Amniotic stem cell (primary cell): ENCODE measurements at regions not wholly inside any gene's neighbourhood (a gene's known extent, or its start where the extent isn't known, plus 50 kb on each side); places are given as distances from the start of the nearest gene placed in this dataset.

Source experiments
- DNase-seq: peaks from one replicate; lab custom pipeline; 2025; lab: John Stamatoyannopoulos, UW

DNA sequence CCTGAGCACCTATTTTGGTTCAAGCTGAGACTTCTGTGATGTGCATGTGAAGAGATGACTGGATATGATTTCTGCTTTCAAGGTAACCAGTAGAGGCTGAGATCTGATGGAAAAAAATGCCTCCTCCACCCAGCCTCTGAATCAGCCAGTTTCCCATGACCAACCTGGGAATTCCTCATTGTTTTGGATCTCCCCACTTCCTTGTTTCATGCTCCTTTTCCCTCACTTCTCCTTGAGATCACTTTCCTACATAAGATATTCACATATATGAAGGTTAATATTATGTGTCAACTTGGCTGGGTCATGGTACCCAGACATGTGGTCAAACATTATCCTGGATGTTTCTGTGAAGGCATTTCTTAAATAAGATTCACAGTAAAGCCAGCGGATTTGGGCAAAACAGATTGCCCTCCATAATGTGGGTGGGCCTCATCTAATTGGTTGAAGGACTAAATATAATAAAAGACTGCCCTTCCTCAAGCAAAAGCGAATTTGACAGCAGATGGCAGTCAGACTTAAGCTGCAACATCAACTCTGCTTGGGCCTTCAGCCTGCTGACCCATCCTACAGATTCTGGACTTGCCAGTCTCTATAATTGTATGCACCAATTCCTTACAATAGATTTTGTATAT, 379.4 kb downstream of the TNS1 start:
- no peak for DNase-seq

DNA sequence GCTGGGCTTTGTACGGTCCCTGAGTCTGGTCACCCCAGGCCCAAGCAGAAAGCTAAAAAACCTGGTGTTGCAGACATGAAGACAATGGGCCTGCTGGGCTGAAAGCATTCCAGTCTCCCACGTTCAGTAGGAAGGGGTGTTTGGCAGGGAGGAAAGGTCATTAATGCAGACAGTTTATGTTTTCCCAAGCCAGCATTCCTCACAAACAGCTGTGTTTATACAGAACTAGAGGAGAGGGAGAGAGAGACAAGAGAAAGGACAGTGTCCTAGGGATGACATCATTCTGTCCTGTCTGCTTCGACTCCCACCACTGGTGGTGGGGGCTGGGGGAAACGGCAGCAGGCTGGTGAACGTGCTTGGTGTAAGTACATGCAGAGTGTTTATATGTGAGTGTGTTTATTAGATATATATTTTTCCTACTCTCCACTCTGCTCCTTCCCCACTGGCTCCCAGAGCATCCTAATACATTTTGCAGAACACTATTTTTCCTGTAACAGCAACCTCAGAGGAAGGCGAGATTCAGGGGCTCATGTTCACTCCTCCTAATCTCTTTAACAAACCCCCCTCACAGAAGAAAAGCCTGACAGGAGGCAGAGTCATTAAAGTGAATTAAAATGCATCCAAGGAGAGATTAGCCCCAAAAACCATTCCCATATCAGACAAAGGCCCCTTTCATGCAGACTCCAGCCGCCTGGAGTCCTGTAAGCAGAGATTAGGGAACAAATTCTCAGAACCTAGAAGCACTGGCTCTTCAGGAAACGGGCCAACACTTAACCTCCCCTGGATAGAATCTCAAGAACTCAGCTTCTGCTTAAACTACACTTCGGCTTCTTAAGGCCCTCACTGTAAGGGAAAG, 380.4 kb downstream of the TNS1 start:
- no peak for DNase-seq

DNA sequence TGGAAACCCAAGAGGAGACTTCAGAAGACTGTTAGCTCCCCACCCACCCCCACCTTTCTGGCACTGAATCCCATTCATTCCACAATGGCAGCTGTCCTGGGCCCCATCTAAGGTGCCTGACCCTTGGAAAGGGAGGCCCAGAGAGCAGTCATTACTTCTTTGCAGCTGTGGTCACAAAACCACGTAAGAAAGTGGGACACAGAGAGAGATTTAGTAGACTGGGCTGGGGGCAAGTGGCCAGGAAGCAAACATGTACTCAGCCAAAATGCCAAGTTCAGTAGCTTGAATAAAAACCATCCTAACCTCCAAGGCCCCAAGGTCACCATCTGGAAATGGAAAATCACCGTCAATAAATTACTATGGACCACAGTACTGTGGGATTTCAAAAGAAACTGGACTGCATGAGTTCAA, 381.4 kb downstream of the TNS1 start:
- no peak for DNase-seq

DNA sequence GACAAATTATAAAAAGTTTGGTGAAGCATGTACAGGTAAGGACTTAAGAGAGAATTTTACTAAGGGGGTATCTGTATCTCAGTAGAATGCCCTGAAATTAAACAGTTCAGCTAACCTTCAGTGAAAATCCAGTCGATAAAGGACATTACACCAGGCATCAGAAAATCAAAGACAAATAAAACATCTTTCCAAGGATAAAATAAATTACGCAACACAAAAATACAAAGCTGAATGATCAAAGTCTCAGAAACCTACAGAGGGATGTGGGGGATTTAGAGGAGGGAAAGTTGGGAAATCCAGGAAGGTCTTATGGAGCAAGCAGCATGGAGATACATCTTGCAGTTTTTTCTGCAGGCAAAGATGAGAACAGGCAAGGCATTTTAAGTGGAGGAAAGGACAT, 384.1 kb downstream of the TNS1 start:
- no peak for DNase-seq

DNA sequence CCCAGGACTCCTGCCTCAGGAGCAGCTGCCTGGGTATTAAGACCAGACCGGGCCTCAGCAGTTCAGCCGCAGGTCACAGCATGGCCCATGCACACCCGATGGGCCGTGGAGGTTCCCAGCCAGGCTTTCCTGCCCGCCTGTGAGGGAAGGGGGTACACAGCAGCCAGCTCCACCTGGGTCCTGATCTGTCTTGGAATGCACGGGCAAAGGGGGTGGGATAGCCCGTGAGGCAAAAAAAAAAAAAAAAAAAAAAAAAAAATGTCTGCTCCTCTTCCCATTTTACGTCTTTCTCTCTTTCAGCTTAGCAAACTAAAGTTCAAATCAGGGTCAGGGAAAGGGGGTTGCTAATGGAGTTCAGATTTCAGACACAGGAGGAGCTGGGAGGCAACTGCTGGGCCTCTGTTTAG, 385.2 kb downstream of the TNS1 start:
- no peak for DNase-seq

DNA sequence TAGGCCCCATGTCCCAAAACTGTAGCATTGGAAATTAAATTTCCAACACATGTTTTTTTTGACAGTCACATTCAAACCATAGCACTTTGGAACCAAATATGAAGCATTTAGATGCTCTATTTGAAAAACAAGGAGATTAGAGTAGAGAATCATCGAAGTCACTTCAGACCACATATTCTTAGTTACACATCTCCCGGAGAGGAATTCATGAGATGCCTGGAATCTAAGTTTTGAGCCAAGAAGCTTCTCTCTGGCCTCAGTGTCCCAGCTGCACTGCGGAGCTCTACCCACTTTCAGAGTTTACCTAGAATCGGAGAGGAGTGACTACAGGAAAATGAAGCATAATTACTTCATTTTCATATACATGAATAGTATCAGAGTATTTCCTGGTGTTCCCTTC, 385.9 kb downstream of the TNS1 start:
- DNase-seq: no peak

DNA sequence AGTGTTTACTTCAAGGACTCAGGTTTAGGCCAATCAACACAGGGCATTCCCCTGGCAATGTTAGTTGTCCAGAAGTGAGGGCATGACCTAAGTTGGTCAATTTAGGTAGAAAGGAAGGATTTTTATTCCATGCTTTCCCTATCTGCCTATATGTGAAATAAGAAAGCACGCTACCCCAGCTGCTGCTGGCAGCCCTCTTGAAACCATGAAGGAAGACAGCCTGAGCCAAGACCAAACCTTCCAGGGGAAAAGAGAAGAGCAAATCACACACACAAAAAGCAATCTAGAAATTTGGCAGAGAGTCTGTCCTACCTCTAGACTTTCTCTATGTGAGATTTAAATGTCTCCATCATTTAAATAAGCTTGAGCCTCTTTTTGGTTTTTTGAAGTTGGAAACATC, 387.6 kb downstream of the TNS1 start:
- DNase-seq: no peak

DNA sequence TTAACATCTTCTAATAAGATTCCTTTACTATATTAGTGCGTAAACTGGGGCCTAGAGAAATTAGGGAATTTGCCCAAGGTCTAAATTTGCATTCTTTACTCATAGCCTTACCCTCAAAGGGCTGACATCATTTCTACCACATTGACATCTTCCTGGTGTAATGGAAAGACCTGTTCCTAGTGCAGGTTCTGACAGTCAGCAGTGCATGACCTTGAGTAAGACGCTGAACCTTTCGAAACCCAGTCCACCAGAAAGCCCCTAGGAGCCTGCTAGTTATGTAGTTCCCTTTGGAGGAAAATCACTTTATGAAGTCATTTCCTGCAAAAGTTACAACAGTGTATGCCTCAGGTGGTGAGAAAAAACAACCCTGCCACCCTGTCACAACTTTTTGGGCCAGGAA, 388.3 kb downstream of the TNS1 start:
- no peak for DNase-seq

DNA sequence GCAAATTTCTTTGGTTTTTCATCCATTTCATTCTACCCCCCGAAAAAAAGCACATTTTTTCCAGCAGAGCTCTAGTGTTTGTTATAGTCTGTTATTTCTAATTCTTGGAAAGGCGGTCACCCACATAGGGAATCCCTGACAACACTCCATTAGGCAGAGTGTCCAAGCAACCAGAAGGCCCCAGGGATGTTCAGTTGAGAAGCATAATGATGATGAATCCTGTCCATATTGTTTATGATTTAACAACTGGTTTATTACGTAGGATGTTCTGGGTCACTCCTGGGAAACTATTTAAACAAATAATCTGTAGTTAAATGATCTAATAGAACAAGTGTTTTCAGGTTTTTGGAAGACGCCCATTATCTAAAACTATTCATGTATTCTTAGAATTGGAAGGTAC, 388.7 kb downstream of the TNS1 start:
- no peak for DNase-seq

DNA sequence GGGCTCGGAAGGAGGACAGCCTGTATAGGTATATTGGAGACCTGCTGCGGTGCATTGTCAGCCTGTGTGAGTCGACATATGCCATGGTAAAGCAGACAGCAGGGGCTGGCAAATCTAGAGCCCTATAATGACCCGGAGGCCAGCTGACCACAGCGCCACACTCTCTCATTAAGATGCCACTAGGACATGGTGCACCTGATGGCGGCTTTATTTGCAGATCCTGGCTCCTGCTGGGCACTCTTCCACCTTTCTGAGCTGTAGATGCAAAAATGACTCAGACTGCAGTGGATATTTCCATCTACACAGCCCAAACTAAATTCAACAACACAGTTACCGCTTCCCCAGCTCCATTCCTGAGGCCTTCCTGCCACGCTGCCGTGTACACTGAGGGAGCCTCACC, 389.9 kb downstream of the TNS1 start:
- no peak for DNase-seq

DNA sequence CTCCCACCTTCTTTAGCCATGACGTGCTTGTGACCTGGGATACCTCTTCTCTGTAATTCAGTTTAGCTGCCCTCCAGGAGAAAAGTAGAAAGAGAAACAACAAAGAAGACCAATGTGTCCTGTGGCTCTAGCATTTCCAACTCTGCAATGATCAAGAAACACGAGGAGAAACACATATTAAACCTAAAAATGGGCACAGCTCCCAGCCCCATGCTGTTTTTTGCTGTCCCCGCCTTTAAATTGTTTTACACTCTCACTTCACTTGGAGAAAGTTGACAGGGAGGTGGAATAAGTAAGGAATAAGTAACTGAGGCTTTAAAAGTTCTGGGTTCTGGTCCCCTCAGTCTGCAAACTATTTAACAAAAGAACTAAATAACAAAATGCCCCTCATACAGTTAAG, 390.6 kb downstream of the TNS1 start:
- no peak for DNase-seq

DNA sequence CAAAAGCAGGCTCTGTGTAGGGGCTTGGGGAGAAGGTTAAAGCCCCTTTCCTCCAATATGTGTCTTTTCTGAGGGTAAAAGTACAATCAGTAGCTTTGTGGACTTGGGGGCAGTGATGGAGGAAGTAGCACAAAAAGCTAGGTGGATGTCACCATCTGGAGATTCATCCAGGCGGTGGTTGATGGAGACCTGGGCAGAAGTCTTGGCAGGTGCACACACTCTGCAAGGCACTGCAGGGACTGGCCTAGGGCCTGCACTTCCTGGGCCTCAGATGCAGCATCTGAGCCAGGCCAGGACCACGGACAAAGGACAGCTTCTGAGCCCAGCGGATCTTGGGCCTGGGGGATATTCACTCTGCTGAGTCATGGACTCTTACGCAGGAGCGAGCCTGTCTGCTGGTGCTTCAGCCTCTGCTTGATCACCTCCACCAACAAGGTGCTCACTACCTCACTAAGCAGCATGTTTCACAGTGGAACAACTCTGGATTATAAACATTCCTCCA, 391.1 kb downstream of the TNS1 start:
- DNase-seq: no peak

DNA sequence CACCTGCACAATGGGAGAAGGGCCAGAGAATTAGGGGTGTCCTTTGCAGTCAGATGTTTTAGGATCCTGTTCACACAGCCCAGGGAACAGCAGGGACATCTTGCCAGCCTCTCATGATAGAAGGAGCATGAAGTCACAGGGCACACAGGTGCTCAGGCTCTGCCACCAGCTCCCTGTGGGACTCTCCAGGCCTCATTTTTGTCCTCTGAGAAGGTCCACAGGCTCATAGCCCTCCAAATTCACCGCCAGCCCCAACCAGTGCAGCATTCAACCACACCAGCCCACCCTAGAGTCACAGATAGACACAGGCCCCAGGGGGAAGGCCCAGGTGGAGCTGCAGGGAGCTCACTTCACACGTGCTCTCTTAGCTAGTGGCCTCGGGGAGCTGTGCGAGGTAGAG, 391.7 kb downstream of the TNS1 start:
- DNase-seq: no peak

DNA sequence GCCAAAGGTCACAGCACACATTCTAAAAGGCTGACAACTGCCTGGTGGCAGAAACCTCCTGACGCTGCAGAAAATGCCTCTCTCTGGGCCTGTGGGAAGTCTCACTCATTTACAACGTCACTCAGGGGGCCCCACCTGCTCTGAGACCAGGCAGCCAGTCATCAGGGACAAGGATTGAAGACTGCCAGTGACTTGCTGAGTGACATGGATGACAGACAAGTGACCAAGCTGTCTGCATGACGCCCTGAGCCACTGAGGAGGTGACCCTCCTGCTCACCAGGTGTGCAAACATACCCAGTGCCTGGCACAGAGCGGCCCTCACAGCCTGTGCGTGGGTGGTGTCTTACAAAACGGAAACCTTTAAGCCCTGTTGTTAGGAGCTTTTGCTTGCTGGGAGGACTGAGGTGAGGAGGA, 392.4 kb downstream of the TNS1 start:
- DNase-seq: no peak

DNA sequence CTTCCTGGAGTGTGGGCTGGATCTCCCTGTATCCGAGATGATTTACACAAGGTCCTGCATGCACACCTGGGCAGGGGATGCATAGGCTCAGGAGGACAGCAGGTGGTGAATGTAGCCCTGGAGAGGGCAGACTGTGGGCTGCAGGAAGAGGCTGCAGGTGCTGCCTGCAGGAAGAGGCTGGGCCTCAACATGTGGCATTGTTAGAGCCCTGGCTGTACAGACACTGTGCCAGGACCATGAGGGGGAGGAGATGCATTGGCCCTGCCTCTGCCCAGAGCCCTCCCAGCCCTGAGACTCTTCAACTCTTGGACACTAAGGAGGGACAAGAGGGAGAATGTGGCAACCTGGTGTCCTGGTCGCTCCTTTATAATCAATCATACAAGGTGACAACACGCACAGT, 392.8 kb downstream of the TNS1 start:
- no peak for DNase-seq

DNA sequence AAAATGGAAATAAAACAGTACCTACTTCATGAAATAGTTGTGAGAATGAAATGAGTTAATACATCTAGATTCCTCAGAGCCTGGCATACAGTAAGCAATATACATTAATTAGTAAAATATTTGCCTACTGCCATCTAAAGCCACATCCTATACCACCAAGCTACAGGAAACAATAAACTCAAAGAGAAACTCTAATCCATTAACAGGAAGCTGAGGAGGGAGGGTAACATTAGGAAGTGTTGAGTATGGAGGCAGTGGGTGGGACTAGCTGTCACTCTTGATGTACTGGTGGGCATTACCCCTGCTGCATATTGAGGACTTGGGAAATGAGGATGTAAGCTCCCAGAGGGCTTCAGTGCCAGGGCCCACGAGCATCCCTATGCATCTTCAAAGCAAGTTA, 396.5 kb downstream of the TNS1 start:
- DNase-seq: no peak

DNA sequence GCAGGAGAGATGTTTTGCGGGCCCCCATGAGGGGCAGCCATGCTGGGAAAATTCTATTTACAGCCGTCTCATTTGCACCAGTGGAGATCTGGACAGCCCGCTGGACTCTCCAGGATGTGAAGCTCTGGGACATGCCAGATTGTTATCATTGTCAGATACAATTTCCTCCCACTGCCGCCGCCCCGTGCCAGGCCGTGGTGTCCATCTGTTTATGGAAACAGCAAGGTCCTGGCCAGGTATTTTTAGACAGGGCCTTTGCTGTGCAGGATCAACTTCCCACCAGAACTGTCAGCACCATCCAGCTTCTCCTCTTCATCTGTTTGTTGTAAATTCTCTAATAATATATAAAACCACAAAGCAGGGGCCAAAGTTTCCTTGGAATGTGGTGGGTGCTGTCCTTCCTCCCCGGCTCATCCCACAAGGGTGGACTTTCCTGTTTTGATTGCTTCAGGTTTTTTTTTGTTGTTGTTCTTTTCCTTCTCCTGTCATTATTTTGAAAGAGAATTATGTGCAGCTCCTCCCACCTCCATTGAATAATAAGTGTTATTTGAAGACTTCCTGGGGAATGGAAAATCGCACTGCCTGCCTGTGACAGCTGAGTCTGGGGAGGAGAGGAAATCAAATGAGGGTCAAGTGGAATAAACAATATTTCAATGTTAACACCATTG, 398.1 kb downstream of the TNS1 start:
- DNase-seq: no peak

DNA sequence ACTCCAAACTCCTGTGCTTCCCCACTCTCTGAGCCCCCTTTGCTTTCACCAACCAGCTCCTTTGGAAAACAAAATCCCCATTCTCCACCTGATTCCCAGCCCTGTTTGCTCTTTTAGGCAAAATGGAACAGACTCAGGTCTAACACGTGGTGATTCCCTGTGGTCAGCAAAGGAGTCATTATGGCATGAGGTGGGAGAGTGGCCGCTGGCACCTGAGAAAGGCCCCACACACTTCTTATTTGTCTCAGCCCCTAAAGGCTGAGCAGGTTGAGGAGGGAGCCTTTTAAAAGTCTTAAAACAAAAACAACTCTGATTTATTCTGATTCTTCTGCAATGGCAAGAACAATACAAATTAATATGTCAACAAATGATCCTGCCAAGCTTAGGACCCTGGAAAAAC, 401.2 kb downstream of the TNS1 start:
- no peak for DNase-seq

DNA sequence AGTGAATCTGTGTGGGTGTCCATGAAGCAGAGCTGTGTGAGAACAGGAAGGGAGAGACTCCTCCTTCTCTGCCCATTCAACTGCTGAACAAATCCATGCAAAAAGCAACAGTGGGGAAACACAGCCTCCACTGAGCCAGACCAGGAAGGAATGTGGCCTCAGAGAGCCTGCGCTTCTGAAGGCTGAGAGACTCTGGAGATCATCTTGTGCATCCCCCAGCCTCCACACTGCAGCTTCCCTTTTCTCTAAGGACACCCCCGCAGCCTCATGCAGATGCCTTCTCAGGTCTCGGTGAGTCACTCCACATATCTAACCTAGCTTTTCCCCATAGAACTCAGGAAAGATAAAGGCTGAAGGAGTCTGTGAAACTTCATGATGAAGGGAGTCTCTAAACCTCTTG, 402.9 kb downstream of the TNS1 start:
- no peak for DNase-seq

DNA sequence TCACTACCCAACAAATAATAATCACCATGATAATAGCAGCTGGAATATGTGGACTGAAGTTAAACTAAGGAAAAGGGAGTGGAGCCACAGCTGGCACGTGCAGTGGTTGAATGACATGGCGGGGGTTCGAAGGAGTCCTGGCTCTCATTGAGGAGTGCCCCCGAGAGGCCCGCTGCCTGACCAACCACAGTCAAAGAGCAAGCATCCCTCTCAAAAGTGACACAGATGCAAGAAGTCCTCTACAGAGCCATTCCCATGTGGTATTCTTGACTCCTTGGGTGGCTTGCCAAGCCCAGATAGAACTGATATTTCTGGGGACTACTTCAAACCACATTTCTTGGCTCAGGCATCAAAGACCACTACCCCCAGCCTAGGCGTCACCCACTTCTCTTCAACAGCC, 405.1 kb downstream of the TNS1 start:
- DNase-seq: no peak

DNA sequence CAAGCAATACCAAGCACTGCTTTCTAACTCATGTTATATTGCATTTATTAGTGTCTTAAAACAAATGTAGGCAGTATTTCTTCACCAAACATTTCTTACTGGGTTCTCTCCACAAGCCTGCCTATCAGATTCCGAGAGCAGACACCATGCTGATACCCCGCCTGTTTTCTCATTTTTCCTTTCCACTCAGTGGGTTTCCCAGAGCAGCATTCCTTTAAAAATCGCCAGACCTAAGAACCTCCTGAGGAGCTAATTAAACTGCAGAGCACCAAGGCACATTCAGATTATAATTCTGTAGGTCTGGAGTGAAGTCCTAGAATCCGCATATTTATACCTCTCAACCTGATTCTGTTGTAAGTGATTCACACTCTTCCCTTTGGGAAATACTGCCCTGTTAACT, 405.6 kb downstream of the TNS1 start:
- DNase-seq: no peak

DNA sequence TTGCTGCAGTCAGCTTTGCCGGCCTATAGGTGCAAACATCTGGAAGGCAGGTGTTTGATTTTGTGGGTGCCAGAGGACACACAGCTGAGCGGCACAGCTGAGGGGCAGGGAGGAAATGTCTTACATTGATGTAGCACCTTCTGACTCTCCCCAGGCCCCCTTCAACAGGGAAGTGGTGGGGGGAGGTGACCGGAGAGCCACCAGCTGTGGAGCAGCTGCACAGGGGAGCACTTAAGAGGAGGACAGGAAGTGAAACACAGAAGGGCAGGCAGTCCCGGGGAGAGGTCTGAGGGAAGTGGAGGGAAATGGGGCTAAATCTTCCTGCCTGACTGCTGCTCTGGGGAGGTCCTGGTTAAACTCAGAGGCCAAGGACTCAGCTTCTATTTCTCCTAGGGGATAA, 409.1 kb downstream of the TNS1 start:
- DNase-seq: no peak

DNA sequence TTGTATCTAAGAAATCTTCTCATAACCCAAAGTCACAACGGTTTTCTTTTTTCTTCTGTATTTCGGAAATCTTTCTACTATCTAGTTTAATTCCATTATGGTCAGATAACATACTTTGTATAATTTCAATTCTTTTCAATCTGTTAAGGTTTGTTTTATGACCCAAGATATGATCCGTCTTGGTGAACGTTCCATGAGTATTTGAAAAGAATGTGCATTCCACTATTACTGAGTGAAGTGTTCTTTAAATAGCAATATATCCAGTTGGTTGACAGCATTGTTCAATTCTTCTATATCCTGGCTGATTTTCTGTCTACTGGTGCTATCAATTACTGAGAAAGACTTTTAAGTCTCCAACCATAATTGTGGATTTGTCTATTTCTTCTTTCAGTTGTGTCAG, 414.5 kb downstream of the TNS1 start:
- DNase-seq: no peak
